ENCODE measurements at regions not wholly inside any gene's neighbourhood (a gene's known extent, or its start where the extent isn't known, plus 50 kb on each side); places are given as distances from the start of the nearest gene placed in this dataset.

- no peak for DNase-seq
- H3K4me3 ChIP-seq (ENCODE audit: low read length), result no peak overlapping the region
- H3K27ac ChIP-seq (ENCODE audit: low read length), result no peak overlapping the region
- H3K4me1 ChIP-seq (ENCODE audit: control insufficient read depth, insufficient read depth, low read length), result no peaks in the 10 kb centered on the region
- ATAC-seq, result no peak
- H3K27me3 ChIP-seq (ENCODE audit: control insufficient read depth, insufficient read depth), result no peaks in the 10 kb centered on the region
- no peaks in the 10 kb centered on the region for H3K9me3 ChIP-seq (ENCODE audit: control insufficient read depth, low read length)
- WGBS, result 93% methylated on average over 4 of the region's 4 CpGs
- intact Hi-C loops (cut with DNase I), result no loop called here
Observed at GRCh38 chr1:229749992-229750391, 123.9 kb downstream of the URB2 start.

- no peaks in the 10 kb centered on the region for H3K27me3 ChIP-seq (ENCODE audit: control insufficient read depth, insufficient read depth)
- H3K27ac ChIP-seq (ENCODE audit: low read length), result no peak overlapping the region
- H3K4me3 ChIP-seq (ENCODE audit: low read length), result no peak overlapping the region
- no peaks in the 10 kb centered on the region for H3K9me3 ChIP-seq (ENCODE audit: control insufficient read depth, low read length)
- no peak for DNase-seq
- H3K4me1 ChIP-seq (ENCODE audit: control insufficient read depth, insufficient read depth, low read length), result no peaks in the 10 kb centered on the region
- intact Hi-C loops (cut with DNase I), result no loop called here
- no peak for ATAC-seq
Observed at GRCh38 chr1:229751610-229752009, 125.6 kb downstream of the URB2 start.

GRCh38 chr1:229752679-229753078 lies 126.6 kb downstream of the URB2 start:
- ATAC-seq (no peak), DNase-seq (no peak)
- intact Hi-C loops (cut with DNase I), result no loop called here
- H3K4me3 ChIP-seq (ENCODE audit: low read length), result no peak overlapping the region
- 95% methylated on average over 5 of the region's 5 CpGs for WGBS
- H3K4me1 ChIP-seq (ENCODE audit: control insufficient read depth, insufficient read depth, low read length), result no peaks in the 10 kb centered on the region
- no peaks in the 10 kb centered on the region for H3K27me3 ChIP-seq (ENCODE audit: control insufficient read depth, insufficient read depth)
- H3K27ac ChIP-seq (ENCODE audit: low read length), result no peak overlapping the region
- H3K9me3 ChIP-seq (ENCODE audit: control insufficient read depth, low read length), result no peaks in the 10 kb centered on the region

- intact Hi-C loops (cut with DNase I), result no loop called here
- no peak overlapping the region for H3K4me3 ChIP-seq (ENCODE audit: low read length)
- WGBS, result 38% methylated on average over 7 of the region's 7 CpGs
Observed at GRCh38 chr1:229753764-229754551, 127.9 kb downstream of the URB2 start.

GRCh38 chr1:229756666-229757065 lies 130.6 kb downstream of the URB2 start:
- WGBS, result 72% methylated on average over 4 of the region's 4 CpGs
- intact Hi-C loops (cut with DNase I), result no loop called here
- H3K4me3 ChIP-seq (ENCODE audit: low read length), result no peak overlapping the region
- ATAC-seq, result no peak
- no peaks in the 10 kb centered on the region for H3K27me3 ChIP-seq (ENCODE audit: control insufficient read depth, insufficient read depth)
- H3K9me3 ChIP-seq (ENCODE audit: control insufficient read depth, low read length), result no peaks in the 10 kb centered on the region
- no peak for DNase-seq
- no peak overlapping the region for H3K27ac ChIP-seq (ENCODE audit: low read length)
- no peaks in the 10 kb centered on the region for H3K4me1 ChIP-seq (ENCODE audit: control insufficient read depth, insufficient read depth, low read length)

More at GRCh38 chr1:229753764-229754551, 127.9 kb downstream of the URB2 start:
- Histone ChIP-seq H3K4me1 (ENCODE audit: control insufficient read depth, insufficient read depth, low read length) (no peaks in the 10 kb centered on the region), H3K9me3 (ENCODE audit: control insufficient read depth, low read length) (no peaks in the 10 kb centered on the region), H3K27ac (ENCODE audit: low read length) (no peak overlapping the region), H3K27me3 (ENCODE audit: control insufficient read depth, insufficient read depth) (no peaks in the 10 kb centered on the region)
- DNase-seq (no peak), ATAC-seq (peak; percentile 36 to 45)

DNA sequence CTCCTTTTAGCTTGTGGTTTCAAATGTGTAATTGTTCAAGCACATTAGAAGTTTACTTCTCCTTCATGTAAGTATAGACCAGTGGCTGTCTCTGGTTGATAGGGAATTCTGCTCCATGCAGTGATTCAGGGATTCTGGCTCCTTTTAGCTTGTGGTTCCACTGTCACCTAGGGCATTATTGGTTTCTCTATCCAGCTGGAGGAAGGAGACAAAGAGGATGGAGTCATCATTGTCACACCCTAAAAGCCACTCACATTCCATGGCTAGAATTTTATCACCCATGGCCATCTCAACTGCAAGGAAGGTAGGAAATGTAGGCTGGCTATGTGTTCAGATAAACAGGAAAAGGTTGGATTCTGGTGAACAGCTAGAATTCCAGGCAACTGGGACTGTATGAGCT lies 131.2 kb downstream of the URB2 start:
- H3K4me1 ChIP-seq (ENCODE audit: control insufficient read depth, insufficient read depth, low read length), result no peaks in the 10 kb centered on the region
- DNase-seq, result no peak
- intact Hi-C loops (cut with DNase I), result no loop called here
- ATAC-seq, result no peak
- no peak overlapping the region for H3K4me3 ChIP-seq (ENCODE audit: low read length)
- H3K27ac ChIP-seq (ENCODE audit: low read length), result no peak overlapping the region
- H3K27me3 ChIP-seq (ENCODE audit: control insufficient read depth, insufficient read depth), result no peaks in the 10 kb centered on the region
- H3K9me3 ChIP-seq (ENCODE audit: control insufficient read depth, low read length), result no peaks in the 10 kb centered on the region

DNA sequence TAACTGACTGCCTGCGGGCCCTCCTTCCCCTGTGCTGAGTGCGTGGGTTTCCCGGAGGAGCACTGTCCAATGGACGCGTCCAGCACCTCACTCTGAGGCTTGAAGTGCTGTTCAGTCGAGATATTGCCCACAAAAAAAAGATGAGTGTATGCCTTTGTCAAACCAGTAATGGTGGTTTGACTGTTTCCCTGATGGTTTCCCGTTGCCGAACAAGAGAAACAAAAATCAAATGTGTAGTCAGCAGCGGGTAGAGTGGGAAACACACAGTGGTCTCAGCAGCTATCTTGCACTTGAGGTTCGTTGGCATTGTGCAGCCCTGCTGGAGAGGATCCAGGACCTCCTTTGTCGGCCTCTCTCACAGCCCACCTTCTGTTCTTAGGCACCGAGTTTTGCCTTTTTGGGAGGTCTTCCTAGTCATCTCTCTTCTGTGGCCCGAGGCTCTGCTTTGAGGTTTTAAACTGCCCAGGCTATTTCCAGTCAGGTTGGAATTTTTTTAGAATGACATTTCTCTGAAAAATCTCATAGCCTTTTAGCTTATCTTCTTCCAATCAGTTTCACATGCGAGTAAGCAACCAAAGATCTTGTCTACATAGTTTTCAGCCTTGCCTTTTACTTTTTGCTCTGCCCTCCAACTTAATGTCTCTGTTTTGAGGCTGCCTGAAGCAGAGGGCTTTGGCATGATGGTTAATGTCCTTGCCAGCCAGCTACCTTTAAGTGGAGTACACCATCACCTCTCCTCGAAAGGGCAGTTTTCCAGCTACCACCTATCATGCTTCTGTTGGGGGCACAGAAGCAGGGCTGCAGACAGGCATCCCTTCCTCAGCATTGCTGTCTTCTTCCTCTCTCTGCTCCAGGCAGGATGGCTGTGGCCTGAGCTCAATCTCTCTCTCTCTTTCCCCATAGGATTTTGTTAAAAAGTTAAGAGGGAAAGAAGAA lies 132.3 kb downstream of the URB2 start:
- Histone ChIP-seq H3K27me3 (ENCODE audit: control insufficient read depth, insufficient read depth) (no peaks in the 10 kb centered on the region), H3K4me3 (ENCODE audit: low read length) (no peak overlapping the region), H3K9me3 (ENCODE audit: control insufficient read depth, low read length) (no peaks in the 10 kb centered on the region), H3K27ac (ENCODE audit: low read length) (no peak overlapping the region), H3K4me1 (ENCODE audit: control insufficient read depth, insufficient read depth, low read length) (no peaks in the 10 kb centered on the region)
- ATAC-seq (no peak), DNase-seq (no peak)
- 79% methylated on average over 15 of the region's 15 CpGs for WGBS
- intact Hi-C loops (cut with DNase I), result no loop called here

DNA sequence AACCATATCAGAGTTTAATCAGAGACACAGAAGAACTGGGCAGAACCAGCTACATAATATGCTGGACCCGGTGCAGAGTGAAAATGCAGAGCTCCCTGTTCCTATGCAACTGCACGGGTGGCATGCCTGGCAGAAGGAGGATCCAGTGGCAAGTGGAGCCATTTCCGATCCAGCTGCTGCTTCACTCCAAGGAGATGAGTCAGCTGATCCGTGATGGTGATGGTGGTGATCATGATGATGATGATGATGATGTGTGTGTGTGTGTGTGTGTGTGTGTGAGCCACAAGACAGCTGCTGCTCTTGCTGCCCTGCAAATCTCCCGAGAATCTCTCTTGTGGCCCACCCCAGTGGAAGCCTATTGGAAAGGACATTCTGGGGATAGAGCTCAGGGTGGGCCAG lies 133.0 kb downstream of the URB2 start:
- H3K27ac ChIP-seq (ENCODE audit: low read length), result no peak overlapping the region
- H3K9me3 ChIP-seq (ENCODE audit: control insufficient read depth, low read length), result no peaks in the 10 kb centered on the region
- H3K4me3 ChIP-seq (ENCODE audit: low read length), result no peak overlapping the region
- no peaks in the 10 kb centered on the region for H3K4me1 ChIP-seq (ENCODE audit: control insufficient read depth, insufficient read depth, low read length)
- DNase-seq (no peak), ATAC-seq (no peak)
- WGBS, result 88% methylated on average over 5 of the region's 5 CpGs
- intact Hi-C loops (cut with DNase I), result no loop called here
- no peaks in the 10 kb centered on the region for H3K27me3 ChIP-seq (ENCODE audit: control insufficient read depth, insufficient read depth)

GRCh38 chr1:229759586-229759985 lies 133.5 kb downstream of the URB2 start:
- 63% methylated on average over 2 of the region's 2 CpGs for WGBS
- intact Hi-C loops (cut with DNase I), result no loop called here
- Histone ChIP-seq H3K4me1 (ENCODE audit: control insufficient read depth, insufficient read depth, low read length) (no peaks in the 10 kb centered on the region), H3K4me3 (ENCODE audit: low read length) (no peak overlapping the region), H3K27me3 (ENCODE audit: control insufficient read depth, insufficient read depth) (no peaks in the 10 kb centered on the region), H3K27ac (ENCODE audit: low read length) (no peak overlapping the region), H3K9me3 (ENCODE audit: control insufficient read depth, low read length) (no peaks in the 10 kb centered on the region)
- DNase-seq (no peak), ATAC-seq (no peak)

DNA sequence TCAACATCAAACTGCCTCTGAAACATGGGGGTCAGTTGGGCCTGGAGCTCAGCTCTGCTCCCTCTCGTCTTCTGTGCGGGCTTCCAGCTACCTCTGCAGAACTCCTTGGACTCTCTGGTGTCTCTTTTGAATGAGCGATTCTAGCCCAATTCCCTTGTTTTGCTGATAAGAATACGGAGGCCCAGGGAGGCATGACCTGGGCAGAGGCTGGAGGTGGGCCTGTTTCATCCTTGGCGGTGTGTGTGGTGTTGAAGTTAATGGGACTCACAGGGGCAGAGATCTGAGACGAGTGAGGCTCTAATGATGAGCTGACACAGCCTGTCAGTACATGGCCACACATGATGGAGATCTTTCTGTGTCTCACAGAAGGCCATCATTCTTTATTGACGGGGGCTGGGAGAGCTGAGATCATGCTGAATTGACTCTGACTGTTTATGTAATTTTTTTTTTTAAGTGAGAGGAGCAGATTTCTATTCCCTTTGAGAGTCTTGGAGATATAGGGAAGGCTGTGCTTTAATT lies 134.5 kb downstream of the URB2 start:
- Histone ChIP-seq H3K27ac (ENCODE audit: low read length) (no peak overlapping the region), H3K9me3 (ENCODE audit: control insufficient read depth, low read length) (no peaks in the 10 kb centered on the region), H3K4me3 (ENCODE audit: low read length) (no peak overlapping the region), H3K4me1 (ENCODE audit: control insufficient read depth, insufficient read depth, low read length) (no peaks in the 10 kb centered on the region), H3K27me3 (ENCODE audit: control insufficient read depth, insufficient read depth) (no peaks in the 10 kb centered on the region)
- intact Hi-C loops (cut with DNase I), result no loop called here
- 82% methylated on average over 7 of the region's 7 CpGs for WGBS
- no peak for ATAC-seq
- DNase-seq, result no peak

GRCh38 chr1:229762891-229763290 lies 136.8 kb downstream of the URB2 start:
- intact Hi-C loops (cut with DNase I), result no loop called here
- DNase-seq, result no peak
- WGBS, result 77% methylated on average over 5 of the region's 5 CpGs
- Histone ChIP-seq H3K4me3 (ENCODE audit: low read length) (no peak overlapping the region), H3K27ac (ENCODE audit: low read length) (no peak overlapping the region), H3K9me3 (ENCODE audit: control insufficient read depth, low read length) (no peaks in the 10 kb centered on the region), H3K27me3 (ENCODE audit: control insufficient read depth, insufficient read depth) (no peaks in the 10 kb centered on the region), H3K4me1 (ENCODE audit: control insufficient read depth, insufficient read depth, low read length) (no peaks in the 10 kb centered on the region)
- no peak for ATAC-seq

Measured in right cardiac atrium (tissue), 5 donors.